ENCODE measurements at regions not wholly inside any gene's neighbourhood (a gene's known extent, or its start where the extent isn't known, plus 50 kb on each side); places are given as distances from the start of the nearest gene placed in this dataset.
A peak's percentile ranks its signal among the peaks of the same experiment; 100 is the strongest.
"Not testable (repeated sequence)": the region's sequence is repeated elsewhere in the genome, so short reads cannot be mapped to it uniquely, and the experiment has no call there.

DNA sequence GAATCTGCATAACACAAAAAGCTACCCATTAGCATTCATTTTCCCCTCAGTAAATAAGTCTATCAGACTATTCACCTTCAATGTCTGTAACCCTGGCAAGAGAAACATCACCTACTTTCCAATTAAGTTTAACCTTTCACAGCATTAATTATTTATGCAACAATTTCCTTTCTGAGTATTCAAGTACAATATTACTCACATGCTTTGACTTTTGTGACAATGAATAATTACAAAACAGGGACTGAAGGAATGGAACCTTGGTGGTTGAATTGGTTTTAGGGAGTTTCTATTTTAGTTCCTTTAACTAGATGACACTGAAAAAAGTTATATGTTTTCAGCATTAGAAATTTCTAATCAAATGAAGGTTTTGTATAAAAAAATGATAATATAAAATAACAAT lies 932.3 kb upstream of the EPHA5 start:
- DNase-seq (ENCODE audit: low spot score), result no peak

DNA sequence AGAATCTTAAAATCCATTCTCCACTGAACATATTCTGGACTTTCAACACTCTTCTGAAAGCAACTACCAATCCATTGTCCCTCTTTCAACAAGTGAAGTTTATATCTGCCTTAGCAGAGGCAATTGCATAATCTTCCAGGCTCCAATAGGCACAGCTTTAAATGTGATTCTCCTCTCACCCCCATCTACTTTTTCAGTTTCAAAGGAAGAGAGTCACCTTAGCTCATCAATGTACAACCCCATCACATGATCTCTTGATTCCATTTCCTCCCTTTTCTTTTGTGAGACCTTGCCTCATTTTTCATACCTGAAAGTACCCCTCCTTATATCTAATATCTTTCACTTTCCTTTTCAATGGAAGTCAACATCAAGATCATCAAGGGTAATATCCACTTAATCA lies 921.7 kb upstream of the EPHA5 start:
- DNase-seq (ENCODE audit: low spot score), result no peak

DNA sequence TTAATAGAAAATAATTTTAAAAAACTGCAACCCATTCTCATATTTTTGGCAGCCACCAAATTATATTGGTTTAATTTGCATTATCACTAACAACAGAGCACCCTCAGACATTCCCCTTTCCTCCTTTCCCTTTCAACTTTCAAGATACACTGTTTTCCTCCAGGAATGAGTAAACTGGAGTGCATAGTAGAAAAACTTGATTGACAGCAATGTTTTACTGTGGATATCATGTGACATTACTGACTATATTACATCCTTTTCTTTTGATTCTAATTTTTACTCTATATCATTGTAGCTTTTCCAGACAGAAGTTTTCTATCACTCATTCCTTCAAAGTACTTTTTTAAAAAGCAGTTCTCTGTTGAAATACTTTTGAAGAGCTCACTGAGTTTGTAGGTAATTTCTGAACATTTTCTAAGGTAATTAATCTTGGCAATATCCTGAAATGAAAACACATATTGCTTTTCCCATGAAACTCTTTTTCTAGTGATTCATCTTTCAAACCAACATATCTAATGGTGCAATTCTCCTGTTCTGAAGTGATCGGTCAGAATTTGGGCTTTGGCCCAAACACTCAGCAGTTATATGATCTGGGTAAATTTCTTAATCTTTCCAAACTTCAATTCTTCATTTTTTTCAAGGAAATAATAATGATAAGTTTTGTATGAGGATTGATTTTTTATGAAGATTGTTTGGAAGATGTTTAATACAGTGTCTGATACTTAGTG lies 920.4 kb upstream of the EPHA5 start:
- no peak for DNase-seq (ENCODE audit: low spot score)

DNA sequence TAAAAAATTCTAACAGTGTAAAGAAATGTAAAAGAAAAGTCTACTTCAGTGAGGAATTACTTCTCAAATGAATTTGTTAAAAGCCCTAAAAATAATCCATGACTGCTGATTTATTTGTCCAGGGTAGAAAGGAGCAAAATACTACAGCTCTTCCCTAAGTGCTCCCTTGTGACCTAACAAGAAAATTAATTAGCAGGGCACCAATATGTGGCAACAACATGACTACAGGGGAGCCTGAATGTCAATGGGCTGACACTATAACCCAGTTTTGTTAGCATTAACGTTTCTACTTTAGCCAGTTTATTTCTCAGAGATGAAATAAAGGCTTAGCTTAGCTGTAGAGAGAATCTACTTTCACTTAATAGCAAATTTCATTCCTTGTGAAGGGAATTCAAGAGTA lies 918.9 kb upstream of the EPHA5 start:
- DNase-seq (ENCODE audit: low spot score), result no peak

DNA sequence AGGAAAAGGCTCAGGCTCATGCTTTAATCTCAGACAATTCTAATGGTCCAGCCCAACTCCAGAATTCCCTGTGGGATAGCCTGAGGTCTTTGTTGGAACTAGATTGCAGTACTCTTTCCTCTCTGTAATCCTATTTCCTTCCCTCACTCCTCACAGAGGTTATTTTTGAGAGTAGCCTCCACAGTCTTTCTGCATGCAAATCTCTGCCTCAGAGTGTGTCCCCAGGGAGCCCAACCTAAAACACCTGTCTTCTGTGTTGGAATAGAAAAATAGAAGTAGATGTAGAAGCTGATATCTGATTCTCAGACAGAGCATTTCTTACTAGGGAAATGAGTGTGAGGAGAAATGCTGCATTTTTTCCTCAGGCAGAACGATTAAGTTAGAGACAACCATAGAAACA lies 915.5 kb upstream of the EPHA5 start:
- DNase-seq (ENCODE audit: low spot score), result no peak

DNA sequence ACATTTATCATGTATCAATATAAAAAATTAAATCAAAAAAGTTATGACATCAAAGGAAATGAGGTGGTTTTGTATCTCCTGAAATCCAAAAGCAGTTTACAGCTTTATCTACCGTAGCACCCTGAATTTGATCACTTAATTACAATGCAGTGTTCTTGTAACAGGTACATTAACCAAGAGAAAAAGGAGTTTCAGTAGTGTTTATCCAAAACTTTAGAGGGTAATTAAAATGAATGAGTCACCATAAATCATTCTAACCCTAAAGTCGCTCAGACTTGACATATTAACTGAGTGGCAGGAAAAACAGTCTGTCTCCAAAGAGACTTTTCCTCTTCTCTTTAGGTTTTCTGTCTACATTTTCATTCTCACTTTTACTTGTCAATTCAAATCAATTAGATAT lies 907.6 kb upstream of the EPHA5 start:
- DNase-seq (ENCODE audit: low spot score), result no peak

DNA sequence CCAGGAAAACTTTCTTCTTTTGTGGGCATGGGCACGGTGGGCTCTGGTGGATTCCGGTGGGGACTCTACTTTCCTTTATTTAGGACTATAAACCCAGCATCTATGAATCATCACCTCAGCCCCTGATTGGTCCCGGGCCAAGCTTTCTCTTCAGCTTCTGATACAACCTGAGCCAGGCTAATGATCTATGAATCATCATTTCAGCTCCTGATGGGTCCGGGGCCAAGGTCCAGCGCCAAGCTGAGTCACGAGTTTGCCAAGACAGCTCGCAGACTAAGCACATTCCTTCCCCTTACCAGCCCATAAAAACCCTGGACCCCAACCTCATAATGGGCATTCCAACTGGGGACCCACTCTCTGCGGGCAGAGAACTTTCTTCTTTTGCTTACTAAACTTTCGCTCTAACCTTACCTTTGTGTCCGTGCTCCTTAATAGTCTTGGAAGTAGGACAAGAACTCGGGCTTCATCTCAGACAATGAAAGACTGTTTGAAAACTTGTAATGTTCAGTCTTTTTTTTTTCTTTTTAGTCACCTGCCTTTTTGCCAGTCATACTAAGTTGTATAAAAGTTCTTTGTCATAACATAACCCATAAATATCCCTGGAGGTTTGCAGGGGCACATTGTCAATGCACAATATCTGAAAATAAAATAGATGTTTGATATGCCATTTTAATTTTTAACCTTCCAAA lies 904.9 kb upstream of the EPHA5 start:
- DNase-seq (ENCODE audit: low spot score), result no peak

DNA sequence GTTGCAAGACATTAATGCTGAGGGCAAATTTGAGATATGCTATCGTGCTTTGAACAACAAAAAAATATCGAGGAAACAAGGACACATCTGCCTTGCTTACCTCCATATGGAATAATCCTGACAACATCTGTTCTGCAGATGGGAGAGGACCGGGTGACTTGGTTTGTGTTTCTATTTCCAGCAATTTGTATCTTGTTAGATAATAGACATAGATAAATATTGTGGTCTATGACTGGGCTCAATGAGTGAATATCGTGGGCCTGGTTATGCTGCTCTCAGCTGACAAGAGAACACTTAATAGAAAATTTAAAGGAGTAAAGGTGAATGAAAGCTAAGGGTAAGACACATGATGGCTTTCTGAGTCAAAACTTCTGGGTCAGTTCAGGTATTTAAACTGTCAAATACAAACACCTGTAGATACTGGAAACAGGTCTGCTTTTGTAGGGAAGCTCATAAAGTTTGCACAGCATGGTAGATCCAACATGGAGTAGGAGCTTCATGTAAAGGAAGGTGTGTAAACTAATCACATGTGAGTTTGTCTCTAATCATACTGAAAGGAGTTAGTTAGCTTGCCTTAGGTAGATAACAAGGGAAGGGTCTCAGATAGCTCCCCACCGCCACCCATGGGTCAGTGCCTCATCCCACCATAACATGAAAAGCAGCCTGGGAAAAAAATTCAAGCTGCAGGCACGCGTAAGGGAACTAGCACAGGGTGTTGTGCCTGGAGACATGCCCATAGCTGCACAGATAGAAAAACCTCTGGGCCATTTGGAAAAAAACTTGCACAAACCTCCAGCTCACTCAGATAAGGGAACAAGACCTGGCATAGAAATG lies 904.1 kb upstream of the EPHA5 start:
- no peak for DNase-seq (ENCODE audit: low spot score)

DNA sequence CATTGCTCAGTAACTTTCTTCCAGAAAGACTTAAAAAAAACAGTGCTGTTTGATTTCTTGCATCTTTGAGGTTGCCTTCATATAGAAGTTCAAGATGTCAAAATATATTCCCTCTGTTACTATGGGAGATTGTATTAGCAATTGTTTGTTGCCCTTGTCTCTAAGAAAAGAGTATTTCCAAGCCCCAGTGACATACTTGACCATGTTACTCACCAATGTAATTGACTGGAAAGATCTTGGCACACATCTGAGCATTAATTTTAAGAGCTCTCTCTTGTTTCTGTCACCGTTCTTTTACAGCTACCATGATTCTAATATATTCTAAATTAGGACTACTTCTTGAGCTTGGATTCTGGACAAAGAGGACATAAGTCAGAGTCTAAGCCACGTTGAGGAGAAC lies 902.7 kb upstream of the EPHA5 start:
- no peak for DNase-seq (ENCODE audit: low spot score)

DNA sequence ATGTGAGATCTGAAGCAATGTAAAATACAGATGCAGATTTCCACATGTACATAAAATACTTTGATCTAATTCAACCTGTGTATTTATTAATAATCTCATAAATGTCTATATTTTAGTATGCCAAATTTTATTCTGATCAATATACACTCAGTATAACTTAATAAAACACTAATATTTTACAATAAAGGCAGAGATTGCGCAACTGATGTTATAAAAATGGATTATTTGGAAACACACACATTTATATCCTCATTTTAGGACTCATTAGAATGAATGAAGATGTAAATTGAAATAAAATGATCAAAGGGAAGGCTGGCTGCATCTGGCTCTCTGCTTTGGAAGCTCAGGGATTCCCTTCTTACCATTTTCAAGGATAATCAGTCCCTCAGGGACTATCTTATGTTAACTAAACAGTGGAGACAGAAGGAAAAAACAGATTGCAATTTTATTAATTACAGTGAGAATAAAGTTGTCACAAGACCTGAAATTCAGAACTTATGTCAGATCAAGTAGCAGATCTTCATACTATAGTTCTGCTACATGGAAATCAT lies 900.9 kb upstream of the EPHA5 start:
- peak; percentile 54 for DNase-seq (ENCODE audit: low spot score)

DNA sequence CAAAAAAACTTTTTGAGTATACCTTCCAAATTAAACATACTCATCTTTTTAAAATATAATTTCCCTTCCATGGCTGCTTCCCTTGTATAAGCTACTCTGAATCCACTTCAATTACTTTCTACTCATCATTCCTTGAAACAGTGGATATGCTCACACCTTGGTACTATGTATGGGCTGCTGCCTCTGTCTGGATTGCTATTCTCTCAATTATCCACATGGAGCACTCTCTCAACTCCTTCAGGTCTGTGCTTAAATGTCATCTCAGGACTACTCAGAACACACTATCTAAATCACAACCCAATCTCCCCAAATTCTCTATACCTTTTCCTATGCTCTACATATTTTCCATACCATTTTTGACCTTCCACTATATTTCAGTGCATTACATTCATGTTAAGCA lies 898.9 kb upstream of the EPHA5 start:
- DNase-seq (ENCODE audit: low spot score), result no peak

DNA sequence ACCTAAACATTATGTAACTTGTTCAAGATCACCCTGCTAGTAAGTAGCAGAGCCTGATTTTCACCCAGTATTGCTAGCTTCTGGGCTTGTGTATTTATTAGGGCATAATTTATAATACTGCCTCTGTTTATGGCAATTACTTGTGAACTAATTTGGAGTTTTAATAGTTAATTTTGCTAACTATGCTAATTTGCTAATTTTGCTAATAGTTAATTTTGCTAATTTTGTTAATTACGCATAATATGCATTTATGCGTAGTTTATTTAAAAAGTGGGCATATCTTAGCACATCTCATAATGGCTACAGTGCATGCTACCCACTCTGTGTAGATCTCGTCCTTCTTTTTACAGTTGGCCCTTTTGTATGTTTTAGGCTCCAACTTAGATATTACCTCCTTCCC lies 898.1 kb upstream of the EPHA5 start:
- DNase-seq (ENCODE audit: low spot score), result no peak

DNA sequence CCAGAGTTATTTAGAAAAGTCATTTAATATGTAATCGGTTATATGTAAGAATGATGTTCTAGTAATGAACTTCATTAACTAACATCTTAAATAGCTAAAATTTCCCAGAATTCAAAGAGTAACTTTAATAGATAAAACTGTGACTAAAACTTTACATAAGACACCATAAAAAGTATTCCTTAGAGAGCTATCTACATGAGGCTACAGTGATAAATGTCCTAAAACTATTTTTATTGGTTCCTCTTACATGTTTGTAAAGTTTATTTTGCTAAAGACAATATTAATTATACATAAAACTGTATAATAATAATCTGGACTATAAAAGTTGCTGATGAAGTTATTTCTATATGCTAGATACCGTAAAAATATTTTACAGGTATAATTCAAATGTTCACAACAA lies 897.7 kb upstream of the EPHA5 start:
- DNase-seq (ENCODE audit: low spot score), result no peak

DNA sequence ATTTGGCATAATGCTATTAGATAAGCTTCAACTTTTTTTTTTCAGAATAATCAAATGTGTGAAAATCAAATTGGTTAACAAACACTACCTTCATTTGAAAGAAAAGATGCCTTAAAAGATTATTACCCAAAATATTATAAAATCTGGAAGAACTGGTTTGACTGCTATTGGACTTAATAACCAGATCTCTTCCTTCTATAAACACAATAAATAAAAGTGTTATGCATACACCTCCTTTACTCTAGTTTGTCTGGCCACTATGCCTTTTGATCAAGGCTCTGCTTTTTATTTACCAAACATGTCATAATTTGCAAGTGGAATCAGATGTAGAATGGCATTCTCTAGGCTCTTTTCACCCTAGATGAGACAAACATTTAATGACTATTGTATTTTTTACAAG lies 897.3 kb upstream of the EPHA5 start:
- no peak for DNase-seq (ENCODE audit: low spot score)

DNA sequence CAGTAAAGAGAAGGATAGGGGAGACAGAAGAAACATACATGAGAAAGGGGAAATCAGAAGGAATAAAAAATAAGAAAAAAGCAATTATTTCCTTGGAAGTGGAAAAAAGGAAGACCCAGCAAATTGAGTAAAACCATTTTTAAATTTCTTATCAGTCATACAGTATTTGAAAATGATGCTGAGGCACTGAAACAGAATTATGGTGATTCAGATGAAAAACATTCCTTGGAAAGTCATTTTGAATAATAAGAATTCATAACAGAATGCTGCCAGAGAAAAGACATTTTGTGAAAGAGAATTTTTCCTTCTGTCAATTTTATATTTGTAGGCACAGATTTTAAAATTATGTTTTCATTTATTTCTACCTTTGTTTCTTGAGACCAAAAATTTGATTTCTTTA lies 895.5 kb upstream of the EPHA5 start:
- no peak for DNase-seq (ENCODE audit: low spot score)

DNA sequence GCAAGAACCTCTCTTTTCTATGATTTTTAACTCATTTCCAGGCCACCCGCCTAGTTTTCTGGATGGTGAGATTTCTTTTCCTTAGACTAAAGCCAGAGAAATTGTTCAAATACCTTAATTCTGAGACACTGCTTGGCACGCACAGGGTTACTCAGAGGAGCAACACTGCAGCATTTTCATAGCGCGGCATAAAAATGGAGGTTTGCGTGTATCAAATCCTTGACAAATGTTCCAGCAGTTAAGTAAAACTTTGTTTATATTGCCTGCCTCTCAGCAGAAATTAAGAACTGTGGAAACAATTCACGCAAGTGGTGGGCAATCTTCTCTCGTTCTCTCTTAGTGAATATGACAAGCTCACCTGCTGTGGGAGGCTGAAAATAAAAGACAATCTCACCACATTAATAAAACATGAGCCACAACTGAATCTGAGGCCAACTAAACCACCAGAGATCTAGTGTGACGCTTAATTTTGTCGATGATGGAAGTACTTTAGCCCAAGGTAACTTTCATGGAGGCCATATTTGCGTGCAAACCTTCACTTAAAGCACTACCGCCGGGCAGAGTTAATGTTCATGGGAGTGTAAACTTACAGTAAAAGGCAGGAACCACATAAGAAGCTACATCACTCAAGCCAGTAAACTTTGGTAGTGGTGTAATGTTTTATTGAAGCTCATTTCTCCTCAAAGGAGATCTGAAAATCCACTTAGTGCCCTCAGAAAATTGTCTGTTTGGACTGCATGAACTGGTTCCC lies 894.8 kb upstream of the EPHA5 start:
- no peak for DNase-seq (ENCODE audit: low spot score)

DNA sequence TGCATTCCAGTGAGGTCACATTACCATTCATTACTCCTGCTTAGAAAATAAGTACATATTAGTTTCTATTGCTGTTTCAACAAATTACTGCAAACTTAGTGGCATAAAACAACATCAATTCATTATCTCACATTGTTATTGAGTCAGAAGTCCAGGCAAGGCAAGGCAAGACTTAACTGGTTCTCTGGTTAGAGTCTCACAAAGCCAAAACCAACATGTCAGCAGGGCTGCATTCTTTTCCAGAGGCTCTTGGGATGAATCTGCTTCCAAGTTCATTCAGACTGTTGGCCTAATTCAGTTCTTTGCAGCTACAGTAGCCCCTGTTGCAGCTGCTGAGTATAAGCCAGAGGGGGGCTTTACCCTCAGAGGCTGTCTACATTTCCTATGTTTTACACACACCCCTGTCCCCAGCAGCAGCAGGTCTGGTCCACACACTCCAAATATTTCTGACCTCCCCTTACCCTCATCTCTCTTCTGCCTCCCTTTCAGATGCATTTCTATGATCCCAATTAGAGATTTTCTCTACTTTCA lies 892.1 kb upstream of the EPHA5 start:
- DNase-seq (ENCODE audit: low spot score), result no peak

DNA sequence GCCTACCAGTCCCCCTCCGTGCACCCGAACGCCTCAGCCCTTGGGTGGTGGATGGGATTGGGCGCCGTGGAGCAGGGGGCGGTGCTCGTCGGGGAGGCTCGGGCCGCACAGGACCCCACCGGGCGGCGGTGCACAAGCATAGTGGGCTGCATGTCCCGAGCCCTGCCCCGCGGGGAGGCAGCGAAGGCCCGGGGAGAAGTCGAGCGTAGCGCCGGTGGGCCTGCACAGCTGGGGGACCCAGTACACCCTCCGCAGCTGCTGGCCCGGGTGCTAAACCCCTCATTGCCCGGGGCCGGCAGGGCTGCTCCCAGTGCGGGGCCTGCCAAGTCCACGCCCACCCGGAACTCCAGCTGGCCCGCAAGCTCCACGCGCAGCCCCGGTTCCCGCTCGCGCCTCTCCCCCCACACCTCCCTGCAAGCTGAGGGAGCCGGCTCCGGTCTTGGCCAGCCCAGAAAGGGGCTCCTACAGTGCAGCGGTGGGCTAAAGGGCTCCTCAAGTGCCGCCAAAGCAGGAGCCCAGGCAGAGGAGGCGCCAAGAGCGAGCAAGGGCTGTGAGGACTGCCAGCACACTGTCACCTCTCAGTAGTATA lies 891.3 kb upstream of the EPHA5 start:
- not testable (repeated sequence) for DNase-seq (ENCODE audit: low spot score)

DNA sequence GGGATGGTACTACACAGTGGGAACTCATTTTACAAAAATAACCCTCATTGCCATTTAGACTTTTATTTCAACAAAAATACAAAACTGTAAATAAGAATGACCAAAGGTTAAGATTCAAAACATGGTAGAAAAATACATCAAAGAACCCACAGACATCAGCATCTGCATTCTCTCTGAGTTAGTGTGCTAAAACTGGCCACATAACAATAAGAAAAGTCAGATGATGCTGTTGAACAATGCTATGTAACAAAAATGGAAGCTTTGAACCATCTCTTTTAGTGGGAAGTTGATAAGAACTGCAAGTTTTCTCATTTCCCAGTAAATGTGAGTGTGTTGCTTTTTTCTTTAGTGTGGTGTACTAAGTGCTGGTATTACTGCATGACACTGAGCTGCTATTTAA lies 888.4 kb upstream of the EPHA5 start:
- no peak for DNase-seq (ENCODE audit: low spot score)

DNA sequence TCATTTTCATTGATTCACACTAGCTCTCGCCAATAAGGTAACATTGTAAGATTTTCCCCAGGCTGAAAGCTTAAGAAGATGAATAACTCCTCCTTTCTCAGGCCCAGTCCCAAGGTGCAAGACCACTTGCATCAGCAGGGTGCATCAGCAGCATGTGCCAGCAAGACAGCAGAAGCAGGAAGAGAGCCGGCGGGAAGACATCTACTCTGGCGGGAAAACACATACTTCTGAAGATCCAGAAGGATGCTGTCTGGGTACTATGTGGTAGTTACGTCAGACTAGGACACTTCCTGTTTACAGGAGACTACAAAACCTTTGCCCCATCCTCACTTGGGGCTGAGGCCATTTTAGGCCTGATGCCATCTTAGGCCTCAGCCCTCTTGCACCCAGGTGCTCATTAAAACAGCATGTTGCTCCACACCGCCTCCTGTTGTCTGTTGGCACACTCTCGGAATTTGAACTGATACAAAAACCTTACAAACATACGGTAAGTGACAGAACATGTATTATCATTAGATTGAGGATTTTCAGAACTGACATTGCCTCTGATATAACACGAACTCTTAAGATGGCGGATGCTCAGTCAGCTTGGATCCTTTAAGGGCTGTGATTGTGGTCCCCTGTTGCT lies 886.5 kb upstream of the EPHA5 start:
- DNase-seq (ENCODE audit: low spot score), result no peak

DNA sequence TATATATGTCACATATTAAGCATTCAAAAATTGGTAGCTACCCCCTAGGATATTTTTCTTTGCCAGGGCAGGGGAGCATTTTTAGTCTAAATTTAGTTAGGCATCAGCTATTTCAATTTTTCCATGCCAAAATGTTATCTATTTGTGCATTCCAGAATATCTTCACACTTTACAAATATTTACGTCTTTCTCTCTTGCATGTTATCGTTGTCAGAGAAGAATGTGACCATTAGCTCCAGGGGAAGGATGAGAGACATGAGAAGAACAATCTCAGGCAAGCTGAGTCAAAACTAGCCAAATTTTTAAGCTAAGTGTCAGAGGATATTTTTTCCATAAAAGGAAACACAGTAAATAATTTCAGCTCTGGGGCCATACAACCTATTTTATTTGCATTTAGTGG lies 885.0 kb upstream of the EPHA5 start:
- DNase-seq (ENCODE audit: low spot score), result no peak
